NCI-H128 (cell line): ENCODE measurements at regions not wholly inside any gene's neighbourhood (a gene's known extent, or its start where the extent isn't known, plus 50 kb on each side); places are given as distances from the start of the nearest gene placed in this dataset.
"Not testable (repeated sequence)": the region's sequence is repeated elsewhere in the genome, so short reads cannot be mapped to it uniquely, and the experiment has no call there.

Experiments used
- DNase-seq: peaks from one replicate; lab custom pipeline; 2025; ENCODE audit not compliant: unreplicated experiment; lab: John Stamatoyannopoulos, UW

DNA sequence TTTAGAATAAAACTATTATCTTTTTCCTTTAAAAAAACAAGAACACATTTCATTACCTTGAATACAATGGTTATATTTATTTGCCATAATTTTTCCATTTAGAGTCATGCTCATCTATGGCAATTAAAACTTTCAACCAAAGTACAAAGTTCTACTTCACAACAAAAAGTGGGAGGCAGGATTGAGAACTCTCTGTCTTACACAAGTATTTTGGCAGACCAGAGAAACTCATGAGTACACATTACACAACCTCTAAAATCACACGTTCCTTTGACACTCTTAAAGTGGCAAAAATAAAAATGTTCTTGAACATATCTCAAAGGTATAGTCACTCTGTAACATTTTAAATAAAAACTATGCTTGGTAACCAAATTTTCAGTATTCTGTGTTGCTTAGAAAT is 213.4 kb downstream of the IL15 start:
- DNase-seq, result no peak

DNA sequence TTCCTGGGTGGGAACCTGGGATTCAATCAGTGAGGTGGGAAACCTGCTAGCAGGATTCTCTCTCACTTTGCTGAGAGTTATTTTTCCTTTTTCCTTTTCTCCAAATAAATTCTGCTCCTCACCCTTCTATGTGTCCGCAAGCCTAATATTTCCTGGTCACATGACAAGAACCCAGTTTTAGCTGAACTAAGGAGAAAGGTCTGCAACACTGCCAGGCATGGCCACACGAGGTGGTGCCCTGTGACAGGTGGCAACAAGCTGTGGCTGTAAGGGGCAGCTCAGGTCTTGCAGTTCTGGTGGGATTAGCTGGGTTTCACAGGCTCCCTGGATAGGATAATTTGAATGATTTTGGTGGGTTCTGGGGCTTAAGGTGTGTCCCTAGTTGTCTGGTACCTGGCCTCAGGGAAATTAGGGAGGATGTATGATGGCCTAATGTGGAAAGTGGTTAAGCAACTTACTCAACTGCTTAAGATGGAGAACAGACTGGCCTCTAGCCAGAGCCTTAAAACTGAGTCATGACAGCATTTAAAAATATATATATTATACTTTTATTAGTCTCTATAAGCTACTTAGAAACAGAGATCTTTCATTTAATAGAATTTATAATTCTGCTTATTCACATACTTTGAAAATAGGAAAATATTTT is 215.0 kb downstream of the IL15 start:
- DNase-seq, result no peak

DNA sequence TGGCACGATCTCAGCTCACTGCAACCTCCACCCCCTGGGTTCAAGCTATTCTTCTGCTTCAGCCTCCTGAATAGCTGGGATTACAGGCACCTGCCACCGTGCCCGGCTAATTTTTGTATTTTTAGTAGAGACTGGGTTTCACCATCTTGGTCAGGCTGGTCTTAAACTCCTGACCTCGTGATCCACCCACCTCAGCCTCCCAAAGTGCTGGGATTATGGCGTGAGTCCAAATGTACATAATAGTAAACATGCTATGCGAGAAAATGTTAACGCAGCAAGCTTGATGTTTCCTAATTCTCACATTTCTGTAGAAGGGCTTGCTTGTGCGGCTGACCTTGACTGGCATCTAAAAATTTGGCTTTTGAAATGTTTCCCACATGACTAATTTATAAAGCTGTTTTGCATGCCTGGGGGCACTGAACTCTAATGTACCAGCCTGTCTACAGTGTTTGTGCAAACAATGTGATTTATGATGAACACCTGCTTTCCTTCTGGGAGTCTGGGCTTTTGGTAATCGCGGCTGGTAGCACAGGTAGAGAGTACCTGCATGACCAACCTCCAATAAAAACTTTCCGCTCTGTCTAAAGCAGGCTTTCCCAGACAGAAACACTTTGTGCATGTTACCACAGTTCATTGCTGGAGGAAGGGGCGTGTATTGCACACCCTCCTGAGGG is 216.8 kb downstream of the IL15 start:
- DNase-seq, result peak; percentile 31

DNA sequence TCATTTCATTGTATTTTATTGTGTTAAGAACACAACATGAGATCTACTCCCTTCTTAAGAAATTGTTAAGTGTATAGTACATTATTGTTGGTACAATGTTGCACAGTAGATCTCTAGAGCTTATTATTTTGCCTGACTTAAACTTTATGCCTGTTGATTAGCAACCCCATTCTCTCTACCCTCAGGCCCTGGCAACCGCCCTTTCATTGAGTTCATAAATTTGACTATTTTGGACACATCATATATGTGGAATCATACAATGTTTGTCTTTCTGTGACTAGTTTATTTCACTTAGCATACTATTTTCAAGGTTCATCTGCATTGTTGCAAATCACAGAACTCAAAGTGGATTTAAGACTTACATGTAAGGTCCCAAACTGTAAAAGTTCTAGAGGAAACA is 222.1 kb downstream of the IL15 start:
- no peak for DNase-seq

DNA sequence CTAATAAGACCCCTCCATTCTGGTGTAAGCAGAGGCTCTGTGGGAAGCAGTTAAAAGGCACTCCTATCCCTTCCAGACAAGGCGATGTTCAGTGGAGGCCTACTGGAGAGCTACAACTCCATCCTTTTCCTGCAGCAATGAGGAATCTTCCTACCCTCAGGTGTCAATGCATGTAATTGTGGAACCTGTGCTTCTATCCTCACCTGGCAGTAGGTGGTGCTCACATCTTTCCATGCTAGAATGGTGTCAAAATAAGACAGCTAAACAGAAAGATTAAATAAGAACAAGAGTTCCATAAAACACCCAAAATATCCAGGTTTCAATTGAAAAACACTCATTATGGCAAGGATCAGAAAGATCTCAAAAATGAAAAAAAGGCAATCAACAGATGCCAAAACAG is 224.6 kb downstream of the IL15 start:
- no peak for DNase-seq

DNA sequence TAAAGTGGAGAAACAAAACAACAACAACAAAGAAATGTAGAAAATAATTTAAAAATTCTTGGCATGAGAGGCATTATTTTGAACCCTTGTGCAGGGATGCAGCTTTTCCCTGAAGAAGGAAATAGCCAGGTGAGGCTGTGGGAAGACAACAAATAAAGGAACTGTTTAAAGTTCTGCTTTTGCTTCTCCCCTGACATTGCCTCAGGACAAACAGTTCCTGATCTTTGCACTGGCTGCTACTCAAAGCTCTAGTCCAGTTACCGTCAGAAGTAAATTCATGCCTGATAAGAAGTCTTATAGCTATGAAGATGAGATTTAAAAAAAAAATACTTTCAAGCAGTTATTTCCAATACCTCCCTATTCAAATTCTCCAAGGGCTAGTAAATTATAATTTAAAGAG is 233.8 kb downstream of the IL15 start:
- DNase-seq, result no peak

DNA sequence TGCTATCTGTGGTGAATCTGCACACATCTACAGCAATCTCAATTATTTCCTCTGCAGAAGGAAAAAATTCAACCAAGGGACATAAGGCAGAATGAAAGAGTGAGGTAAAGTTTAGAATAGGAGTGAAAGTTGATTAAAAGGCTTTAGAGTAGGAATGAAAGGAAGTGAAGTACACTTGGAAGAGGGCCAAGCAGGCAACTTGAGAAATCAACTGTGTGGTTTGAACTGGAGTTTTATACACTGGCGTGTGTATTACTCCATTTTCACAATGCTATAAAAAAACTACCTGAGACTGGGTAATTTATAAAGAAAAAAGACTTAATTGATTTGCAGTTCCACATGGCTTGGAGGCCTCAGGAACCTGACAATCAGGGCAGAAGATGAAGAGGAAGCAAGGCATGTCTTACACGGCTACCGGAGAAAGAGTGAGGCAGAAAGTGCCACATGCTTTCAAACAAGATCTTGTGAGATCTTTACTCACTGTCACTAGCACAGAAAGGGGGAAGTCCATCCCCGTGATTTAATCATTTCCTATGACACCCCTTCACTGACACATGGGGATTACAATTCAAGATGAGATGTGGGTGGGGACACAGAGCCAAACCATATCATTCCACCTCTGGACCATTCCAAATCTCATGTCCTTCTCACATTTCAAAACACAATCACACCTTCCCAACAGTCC is 234.8 kb downstream of the IL15 start:
- DNase-seq, result no peak

DNA sequence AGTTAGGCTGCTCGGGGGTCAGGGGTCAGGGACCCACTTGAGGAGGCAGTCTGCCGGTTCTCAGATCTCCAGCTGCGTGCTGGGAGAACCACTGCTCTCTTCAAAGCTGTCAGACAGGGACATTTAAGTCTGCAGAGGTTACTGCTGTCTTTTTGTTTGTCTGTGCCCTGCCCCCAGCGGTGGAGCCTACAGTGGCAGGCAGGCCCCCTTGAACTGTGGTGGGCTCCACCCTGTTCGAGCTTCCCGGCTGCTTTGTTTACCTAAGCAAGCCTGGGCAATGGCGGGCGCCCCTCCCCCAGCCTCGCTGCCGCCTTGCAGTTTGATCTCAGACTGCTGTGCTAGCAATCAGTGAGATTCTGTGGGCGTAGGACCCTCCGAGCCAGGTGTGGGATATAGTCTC is 246.3 kb downstream of the IL15 start:
- not testable (repeated sequence) for DNase-seq

DNA sequence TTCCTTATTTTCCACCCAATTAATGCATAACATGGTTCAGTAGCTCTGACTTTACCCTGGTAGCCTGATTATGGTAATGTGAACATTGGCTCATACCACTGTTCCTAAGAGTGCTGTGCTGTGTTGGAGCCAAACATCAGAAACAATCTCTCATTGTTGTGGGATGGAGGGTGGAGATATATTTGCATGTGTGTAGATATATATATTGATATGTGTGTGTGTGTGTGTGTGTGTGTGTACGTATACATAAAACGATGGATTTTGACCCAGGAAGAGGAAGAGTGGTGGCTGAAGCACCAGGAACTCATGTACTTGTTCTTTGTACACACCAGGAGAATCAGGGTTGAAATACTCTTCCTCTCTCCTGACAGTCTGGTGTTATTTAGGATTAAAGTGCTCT is 247.7 kb downstream of the IL15 start:
- DNase-seq, result no peak

DNA sequence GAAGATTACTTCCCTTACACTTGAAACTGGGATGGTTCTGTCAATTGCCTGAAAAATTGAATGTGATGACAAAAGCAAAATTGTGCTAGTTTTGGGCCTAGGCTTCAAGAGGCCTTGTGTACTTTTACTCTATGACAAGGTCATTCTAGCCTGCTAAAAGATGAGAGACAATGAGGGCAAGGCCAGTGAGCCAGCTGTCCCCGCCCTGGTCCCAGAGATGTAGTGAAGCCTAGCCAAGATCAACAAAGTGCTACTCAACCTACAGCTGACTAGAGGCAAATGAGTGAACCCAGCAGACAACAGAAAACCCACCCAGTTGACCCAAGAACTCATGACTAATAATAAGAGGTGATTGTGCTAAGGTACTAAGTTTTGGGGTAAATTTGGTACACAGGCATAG is 248.7 kb downstream of the IL15 start:
- no peak for DNase-seq

DNA sequence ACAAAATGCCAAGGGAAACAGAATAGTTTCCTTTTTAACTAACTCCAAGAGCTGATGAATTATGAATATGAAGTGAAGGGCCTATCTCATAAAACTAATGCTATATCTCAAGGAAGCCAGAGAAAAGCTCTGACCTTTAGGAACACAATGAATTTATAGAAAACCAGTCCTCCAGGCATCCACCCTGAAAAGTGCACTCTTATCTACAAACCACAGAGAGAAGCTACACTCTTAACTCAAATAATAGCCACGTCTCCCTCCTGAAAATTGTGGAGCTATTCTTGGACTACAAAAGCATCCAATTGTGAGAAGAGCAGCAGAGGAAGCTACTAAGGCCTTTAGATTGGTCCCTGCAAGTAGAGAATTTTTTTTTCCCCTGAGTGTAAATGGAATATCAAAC is 253.9 kb downstream of the IL15 start:
- no peak for DNase-seq

DNA sequence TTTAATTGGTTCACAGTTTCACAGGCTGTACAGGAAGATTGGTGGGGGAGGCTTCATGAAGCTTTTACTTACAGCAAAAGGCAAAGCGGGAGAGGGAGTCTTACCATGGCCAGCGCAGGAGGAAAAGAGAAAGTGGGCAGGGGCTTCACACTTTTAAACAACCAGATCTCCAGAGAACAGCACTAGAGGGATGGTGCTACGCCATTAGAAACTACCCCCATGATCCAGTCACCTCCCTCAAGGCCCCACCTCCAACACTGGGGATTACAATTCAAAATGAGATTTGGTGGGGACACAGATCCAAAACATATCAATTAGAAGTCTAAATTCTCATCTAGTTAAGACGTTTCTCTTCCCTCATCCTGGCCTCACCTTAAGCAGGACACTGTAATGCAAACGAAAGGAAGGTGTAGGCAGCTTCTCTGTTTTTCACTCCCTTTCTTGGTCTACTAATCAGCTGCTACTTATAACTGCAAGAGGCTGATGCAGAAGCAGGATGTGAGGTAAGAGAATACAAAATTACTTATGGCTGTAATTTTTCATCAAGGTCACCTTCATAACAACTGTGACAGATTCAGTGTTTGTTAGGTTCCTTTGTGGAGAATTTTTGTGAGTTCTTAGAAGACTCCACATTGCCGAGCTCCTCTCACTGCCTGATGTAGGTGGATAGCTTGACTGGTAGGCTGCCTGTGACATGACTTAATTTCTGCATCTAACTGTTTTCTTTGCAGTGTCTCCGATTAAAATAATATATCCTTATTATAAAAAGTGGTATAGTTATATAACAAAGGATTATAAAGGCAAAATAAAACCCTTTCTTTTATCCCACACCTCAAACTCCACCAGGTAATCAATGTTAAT is 255.1 kb downstream of the IL15 start:
- no peak for DNase-seq

DNA sequence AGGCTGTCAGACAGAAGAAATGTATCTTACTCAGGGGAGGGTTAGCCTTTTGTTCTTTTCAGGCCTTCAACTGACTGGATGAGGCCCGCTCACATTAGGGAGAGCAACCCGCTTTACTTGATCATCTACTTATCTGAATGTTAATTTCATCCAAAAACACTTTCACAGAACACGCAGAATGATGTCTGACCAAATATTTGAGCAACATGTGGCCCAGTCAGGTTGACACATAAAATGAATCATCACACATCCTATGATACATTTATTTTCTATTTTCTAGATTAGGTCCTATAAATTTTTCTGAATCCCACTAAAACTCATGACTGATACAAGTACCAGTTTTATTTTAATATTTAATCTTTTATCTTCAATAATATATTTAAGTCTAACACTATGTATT is 260.3 kb downstream of the IL15 start:
- DNase-seq, result no peak

DNA sequence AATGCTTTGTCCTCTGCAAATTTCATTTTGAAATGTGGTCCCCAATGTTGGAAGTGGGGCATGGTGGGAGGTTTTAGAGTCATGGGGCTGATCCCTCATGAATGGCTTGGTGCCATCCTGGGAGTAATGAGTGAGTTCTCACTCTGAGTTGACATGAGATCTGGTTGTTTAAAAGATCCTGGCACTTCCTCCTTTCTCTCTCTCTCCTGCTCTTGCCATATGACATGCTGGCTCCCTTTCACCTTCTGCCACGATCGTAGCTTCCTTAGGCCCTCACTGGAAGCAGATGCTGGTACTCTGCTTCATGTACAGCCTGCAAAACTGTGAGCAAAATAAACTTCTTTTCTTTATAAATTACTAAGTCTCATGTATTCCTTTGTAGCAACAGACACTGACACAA is 262.0 kb downstream of the IL15 start:
- DNase-seq, result no peak

DNA sequence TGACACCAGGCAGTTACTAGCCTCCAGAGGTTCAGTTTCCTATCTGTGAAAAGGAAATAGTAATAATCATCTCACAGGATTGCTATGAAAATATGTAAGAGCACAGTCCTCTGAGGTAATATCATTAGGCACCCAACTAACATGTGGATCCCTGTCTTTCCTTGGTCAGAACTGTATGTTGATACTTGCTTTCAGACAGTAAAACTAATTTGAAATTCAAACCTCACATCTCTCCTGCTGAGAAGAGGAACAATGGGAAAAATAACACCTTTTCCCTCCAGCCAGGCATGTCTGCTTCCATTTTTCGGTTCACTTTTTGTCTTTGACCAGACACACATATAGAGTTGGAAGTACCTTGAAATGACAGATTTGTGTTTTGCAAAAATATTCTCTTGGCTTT is 262.7 kb downstream of the IL15 start:
- DNase-seq, result no peak

DNA sequence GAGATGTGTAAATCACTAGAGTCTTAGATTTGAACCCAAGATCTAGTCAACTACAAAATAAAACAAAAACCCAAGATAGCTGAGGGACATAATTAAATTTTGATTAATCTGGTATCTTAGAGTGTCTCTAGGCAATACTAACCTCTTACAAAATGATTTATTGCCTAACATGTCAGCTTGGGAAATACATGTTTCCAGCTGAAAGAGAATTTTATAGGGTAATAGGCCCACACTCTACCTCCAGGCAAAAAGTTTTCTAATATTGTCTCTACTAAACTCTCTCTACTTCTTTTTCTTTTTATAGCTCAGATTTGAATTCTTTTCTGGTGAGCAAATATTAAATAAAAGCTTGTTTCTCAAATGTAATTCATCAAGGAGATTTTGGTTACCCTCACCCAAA is 263.2 kb downstream of the IL15 start:
- no peak for DNase-seq

DNA sequence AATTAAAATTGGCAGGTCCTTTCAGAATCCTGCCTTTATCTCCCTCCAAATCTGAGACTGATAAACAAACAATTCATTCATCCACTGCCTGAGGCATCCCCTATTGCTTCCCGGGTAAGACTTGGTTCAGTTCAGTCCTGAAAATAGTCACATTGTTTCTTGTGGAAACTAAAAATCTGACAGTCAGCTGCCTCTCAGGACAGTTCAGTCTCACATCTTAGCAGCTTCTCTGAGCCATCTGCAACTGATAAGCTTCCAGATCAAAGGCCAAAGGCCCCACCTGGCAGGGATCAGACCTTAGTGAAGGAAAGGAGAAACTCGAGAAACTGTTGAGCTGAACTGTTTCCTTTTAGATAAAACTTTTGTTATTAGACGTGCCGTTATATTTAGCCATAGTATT is 264.5 kb downstream of the IL15 start:
- no peak for DNase-seq

DNA sequence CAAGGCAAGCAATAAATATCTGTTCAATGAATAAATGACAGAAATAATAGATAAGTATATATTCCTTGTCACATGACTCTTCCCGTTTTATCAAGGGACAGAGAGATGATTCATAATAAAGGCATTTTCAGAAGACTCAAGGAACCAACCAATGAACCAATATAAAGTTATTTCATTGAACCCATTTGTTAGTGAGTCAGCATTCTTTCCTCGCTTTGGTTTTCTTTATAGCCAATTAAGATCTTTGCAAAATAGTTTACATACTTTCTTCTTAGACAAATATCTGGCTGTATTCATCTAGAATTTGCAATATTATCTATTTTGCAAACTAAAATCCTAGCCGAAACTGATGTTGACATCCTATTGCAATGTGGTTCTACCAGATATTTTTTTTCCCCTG is 269.4 kb downstream of the IL15 start:
- DNase-seq, result no peak

DNA sequence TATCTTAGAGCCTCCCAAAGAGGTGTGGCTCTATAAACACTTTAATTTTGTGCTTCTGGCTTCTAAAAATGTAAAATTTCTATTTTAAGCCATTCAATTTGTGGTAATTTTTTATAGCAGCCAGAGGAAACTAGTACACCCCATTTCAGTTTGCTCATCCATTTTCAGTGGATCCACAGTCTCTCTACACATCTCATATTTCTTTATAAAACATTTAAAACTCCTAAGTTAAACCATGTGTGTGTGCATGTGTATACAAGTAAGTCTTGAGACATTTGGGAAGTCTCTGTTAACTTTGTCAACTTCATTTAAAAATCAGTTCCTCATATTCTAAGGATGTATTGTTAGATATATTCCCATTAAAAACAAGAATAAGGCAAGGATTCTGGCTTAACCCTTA is 273.2 kb downstream of the IL15 start:
- DNase-seq, result no peak

DNA sequence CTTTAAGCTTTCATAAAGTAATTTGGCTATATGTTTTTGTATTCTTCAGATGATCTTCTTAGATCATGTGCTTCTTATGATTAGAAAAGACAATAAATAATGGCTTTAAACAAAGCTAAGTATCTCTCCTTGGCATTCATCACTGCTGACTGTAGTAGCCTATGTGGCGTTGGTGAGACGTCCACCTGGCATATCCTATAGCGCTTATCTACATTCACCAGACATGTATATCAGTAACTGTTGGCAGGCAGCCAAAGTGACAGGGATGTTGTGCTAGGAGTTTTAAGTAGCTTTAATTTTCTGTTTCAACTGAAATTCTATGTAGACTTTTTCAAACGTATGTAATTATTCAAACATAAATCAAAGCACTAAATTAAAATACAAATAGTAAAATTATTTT is 276.4 kb downstream of the IL15 start:
- DNase-seq, result peak; percentile 4

DNA sequence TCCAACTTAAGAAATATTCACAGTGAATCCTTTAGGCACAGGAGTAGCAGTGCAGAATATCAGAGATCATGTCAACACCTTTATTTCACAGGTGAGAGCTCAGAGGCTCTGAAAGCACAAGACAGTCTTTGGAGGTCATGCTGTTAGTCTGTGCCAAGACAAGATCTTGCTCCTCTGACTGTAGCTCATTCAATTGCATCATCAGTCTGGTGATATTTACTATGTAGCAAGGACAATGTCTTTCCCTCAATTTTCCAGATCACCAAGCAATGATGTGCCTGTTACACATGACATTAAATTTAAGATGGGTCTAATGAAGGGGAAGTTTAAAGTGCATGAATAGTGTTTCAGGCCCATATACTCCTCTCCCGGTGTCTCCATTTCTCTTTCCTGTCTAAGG is 277.5 kb downstream of the IL15 start:
- no peak for DNase-seq

DNA sequence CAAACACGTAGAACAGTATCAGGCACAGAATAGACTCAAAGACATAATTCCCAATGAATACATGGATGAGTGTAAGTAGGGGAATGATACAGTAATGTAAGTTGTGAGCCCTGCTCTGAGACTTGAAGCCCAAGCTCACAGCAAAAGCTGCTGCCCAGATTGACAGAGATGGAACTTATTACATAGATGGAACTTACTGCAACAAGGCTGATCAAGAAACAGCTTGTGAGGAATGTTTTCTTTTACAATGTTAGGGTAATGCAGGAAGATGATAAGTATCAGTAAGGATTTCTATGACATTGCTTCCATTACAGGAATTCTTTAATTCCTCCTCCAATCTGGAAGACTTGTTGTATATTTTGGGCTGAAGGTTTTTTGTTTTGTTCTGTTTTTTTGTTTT is 278.4 kb downstream of the IL15 start:
- no peak for DNase-seq
